GM21447 (cell line): ENCODE measurements at regions not wholly inside any gene's neighbourhood (a gene's known extent, or its start where the extent isn't known, plus 50 kb on each side); places are given as distances from the start of the nearest gene placed in this dataset.
"Not testable (repeated sequence)": the region's sequence is repeated elsewhere in the genome, so short reads cannot be mapped to it uniquely, and the experiment has no call there.

Source experiments
- ATAC-seq: cut with Tn5 transposase; IDR thresholded peaks from one replicate; pipeline ENCODE4 v1.9.1; 2021; ENCODE audit not compliant: unreplicated experiment

GRCh38 chr13:58714016-58714415 is 1082.5 kb downstream of the PCDH17 start:
- ATAC-seq, result not testable (repeated sequence)

GRCh38 chr13:58721273-58721672 is 1089.7 kb downstream of the PCDH17 start:
- ATAC-seq, result no peak

- ATAC-seq, result no peak
Observed at GRCh38 chr13:58728126-58728525, 1096.6 kb downstream of the PCDH17 start.

GRCh38 chr13:58729361-58729760 is 1097.8 kb downstream of the PCDH17 start:
- ATAC-seq, result no peak

GRCh38 chr13:58744686-58745085 is 1113.1 kb downstream of the PCDH17 start:
- no peak for ATAC-seq

GRCh38 chr13:58767566-58767965 is 1136.0 kb downstream of the PCDH17 start:
- ATAC-seq, result no peak

GRCh38 chr13:58773280-58773859 is 1141.8 kb downstream of the PCDH17 start:
- no peak for ATAC-seq

GRCh38 chr13:58782736-58783135 is 1151.2 kb downstream of the PCDH17 start:
- ATAC-seq, result no peak

GRCh38 chr13:58792854-58793253 is 1161.3 kb downstream of the PCDH17 start:
- no peak for ATAC-seq

GRCh38 chr13:58795715-58796114 is 1164.2 kb downstream of the PCDH17 start:
- no peak for ATAC-seq

GRCh38 chr13:58804832-58805231 is 1173.3 kb downstream of the PCDH17 start:
- ATAC-seq, result no peak

- ATAC-seq, result no peak
Observed at GRCh38 chr13:58806401-58806800, 1174.9 kb downstream of the PCDH17 start.

- no peak for ATAC-seq
Observed at GRCh38 chr13:58823701-58824100, 1192.2 kb downstream of the PCDH17 start.

GRCh38 chr13:58827904-58828303 is 1196.4 kb downstream of the PCDH17 start:
- ATAC-seq, result no peak

- ATAC-seq, result no peak
Observed at GRCh38 chr13:58830841-58831240, 1199.3 kb downstream of the PCDH17 start.

GRCh38 chr13:58838615-58839014 is 1207.1 kb downstream of the PCDH17 start:
- ATAC-seq, result no peak

- no peak for ATAC-seq
Observed at GRCh38 chr13:58843071-58843470, 1211.5 kb downstream of the PCDH17 start.

GRCh38 chr13:58843567-58843966 is 1212.0 kb downstream of the PCDH17 start:
- no peak for ATAC-seq

- ATAC-seq, result no peak
Observed at GRCh38 chr13:58850161-58850560, 1218.6 kb downstream of the PCDH17 start.

- ATAC-seq, result no peak
Observed at GRCh38 chr13:58852076-58852475, 1220.5 kb downstream of the PCDH17 start.

- ATAC-seq, result no peak
Observed at GRCh38 chr13:58855283-58855682, 1223.7 kb downstream of the PCDH17 start.

- ATAC-seq, result no peak
Observed at GRCh38 chr13:58858870-58859371, 1227.4 kb downstream of the PCDH17 start.

- no peak for ATAC-seq
Observed at GRCh38 chr13:58865286-58865685, 1233.7 kb downstream of the PCDH17 start.
